K562 (cell line): ENCODE measurements at regions not wholly inside any gene's neighbourhood (a gene's known extent, or its start where the extent isn't known, plus 50 kb on each side); places are given as distances from the start of the nearest gene placed in this dataset.

Experiments
- ATAC-seq: fragments of 200-7000 bp; cut with Tn5 transposase; 3 replicates; pipeline ENCODE4 v1.9.1; 2020; ENCODE audit warnings: moderate library complexity
- BruUV-seq: library from RNA; stranded (reverse); fragments of 400-500 nt; replicated peaks from 2 replicates; lab custom pipeline; 2021; lab: Mats Ljungman, UMichigan
- CTCF ChIA-PET: fragments of 300-600 bp; formaldehyde crosslinking; extraction: SDS; loops from one replicate; lab custom pipeline; 2021; ENCODE audit warnings: low intra/inter-chr PET ratio; lab: Yijun Ruan, JAX
- POLR2A ChIA-PET: fragments of 300-600, 350-650 bp; sonication (Branson Sonifier 250); formaldehyde crosslinking; extraction: SDS; loops from one replicate; lab custom pipeline; 2021; ENCODE audit warnings: antibody characterized with exemption, inconsistent platforms; lab: Yijun Ruan, JAX
- DNase-seq, 4 experiments: peaks; one replicate each; pipeline versions ENCODE4 v3.0.0 to v3.0.0-alpha.2; 2011 to 2018; ENCODE audit warnings: low spot score in 3 of 4, mixed read lengths in 3 of 4; ENCODE audit errors: extremely low read depth in 1 of 4
- FAIRE-seq: peaks from 2 replicates; lab custom pipeline; 2011; peaks lifted over from hg19 to GRCh38; lab: Jason Lieb, UNC
- H2AFZ ChIP-seq: 2 replicates; pipeline ENCODE4 v1.6.0; 2011; ENCODE audit warnings: low read depth, low read length, control low read depth, inconsistent platforms
- H3K27ac ChIP-seq: fragments of 200-600 bp; 3 replicates; pipeline ENCODE4 v1.8.0; 2011; ENCODE audit warnings: low read depth, mild to moderate bottlenecking, control low read depth, inconsistent platforms, low read length, moderate library complexity, mixed read lengths; ENCODE audit errors: extremely low read depth
- H3K27me3 ChIP-seq, 2 experiments: fragments of 300-600 bp in 1 of 2; 2 replicates in 1 of 2; 3 replicates in 1 of 2; pipeline versions ENCODE4 v1.6.0 to v1.8.0; 2011; ENCODE audit warnings: inconsistent platforms in 2 of 2, low read length in 2 of 2, mild to moderate bottlenecking in 1 of 2, mixed read lengths in 1 of 2, moderate library complexity in 1 of 2; ENCODE audit not compliant: control insufficient read depth in 2 of 2, insufficient read depth in 2 of 2
- H3K36me3 ChIP-seq: fragments of 300-600 bp; 3 replicates; pipeline ENCODE4 v1.8.0; 2011; ENCODE audit warnings: mild to moderate bottlenecking, low read length, inconsistent platforms; ENCODE audit not compliant: control insufficient read depth, insufficient read depth
- H3K4me1 ChIP-seq, 2 experiments: fragments of 200-600 bp in 1 of 2; replicated peaks in 1 of 2; 2 replicates in 1 of 2; 3 replicates in 1 of 2; pipeline versions ENCODE4 v1.5.1 to v1.8.0; 2011; ENCODE audit warnings: inconsistent platforms in 2 of 2, low read length in 2 of 2, mild to moderate bottlenecking in 1 of 2, mixed read lengths in 1 of 2, moderate library complexity in 1 of 2; ENCODE audit not compliant: control insufficient read depth in 2 of 2, insufficient read depth in 2 of 2
- H3K4me2 ChIP-seq: 2 replicates; pipeline ENCODE4 v1.6.1; 2011; ENCODE audit warnings: low read length, control low read depth, inconsistent platforms, mixed read lengths; ENCODE audit not compliant: insufficient read depth
- H3K4me3 ChIP-seq: fragments of 200-600 bp; sonication (generic), shearing (Covaris generic); 2 replicates; pipeline ENCODE4 v1.5.1; 2016; ENCODE audit warnings: control low read depth, inconsistent platforms
- H3K79me2 ChIP-seq: fragments of 200-600 bp; 3 replicates; pipeline ENCODE4 v1.8.0; 2011; ENCODE audit warnings: low read length, inconsistent platforms; ENCODE audit not compliant: control insufficient read depth, insufficient read depth
- H3K9ac ChIP-seq, 2 experiments: 2 replicates each; pipeline versions ENCODE4 v1.6.0 to v1.6.1; 2011; ENCODE audit warnings: low read depth in 2 of 2, low read length in 2 of 2, control low read depth in 1 of 2, inconsistent platforms in 1 of 2, mild to moderate bottlenecking in 1 of 2, mixed read lengths in 1 of 2; ENCODE audit not compliant: insufficient read depth in 1 of 2
- H3K9me1 ChIP-seq: one replicate; pipeline ENCODE4 v1.6.0; 2011; ENCODE audit warnings: inconsistent platforms, mild to moderate bottlenecking, low read length, moderate library complexity; ENCODE audit not compliant: control insufficient read depth, insufficient read depth
- H3K9me3 ChIP-seq: replicated peaks from 2 replicates; pipeline ENCODE4 v1.5.1; 2011; ENCODE audit warnings: low read depth, low read length, inconsistent platforms; ENCODE audit not compliant: control insufficient read depth, insufficient read depth
- H4K20me1 ChIP-seq: replicated peaks from 2 replicates; pipeline ENCODE4 v1.6.1; 2011; ENCODE audit warnings: low read length, inconsistent platforms, mixed read lengths; ENCODE audit not compliant: control insufficient read depth, insufficient read depth
- CCNT2 ChIP-seq: IDR thresholded peaks from 2 replicates; pipeline ENCODE4 v1.6.1; 2011; ENCODE audit warnings: borderline replicate concordance, low read depth, mild to moderate bottlenecking, moderate library complexity, mixed read lengths, low read length; ENCODE audit not compliant: insufficient read length; ENCODE audit errors: extremely low read depth
- CTBP1 ChIP-seq: fragments of 450-650 bp; IDR thresholded peaks from 2 replicates; pipeline ENCODE4 v1.6.1; 2016; ENCODE audit warnings: borderline replicate concordance
- GABPB1 ChIP-seq: sonication (generic); formaldehyde crosslinking; IDR thresholded peaks from 2 replicates; pipeline ENCODE4 v1.8.0; 2022; ENCODE audit warnings: mild to moderate bottlenecking, missing genetic modification reagents
- GTF2A2 ChIP-seq: IDR thresholded peaks from 2 replicates; pipeline ENCODE4 v1.6.1; 2016; ENCODE audit warnings: mild to moderate bottlenecking, missing genetic modification characterization, missing compliant biosample characterization
- MGA ChIP-seq: fragments of 450-650 bp; IDR thresholded peaks from 2 replicates; pipeline ENCODE4 v1.6.1; 2016; ENCODE audit warnings: mild to moderate bottlenecking, moderate library complexity
- PCBP2 ChIP-seq: fragments of 200-400 bp; formaldehyde crosslinking; IDR thresholded peaks from 2 replicates; pipeline ENCODE4 v1.6.1; 2018; ENCODE audit warnings: low read length, low read depth, mild to moderate bottlenecking, moderate library complexity; ENCODE audit not compliant: poor library complexity, severe bottlenecking
- RBM34 ChIP-seq: fragments of 200-400 bp; formaldehyde crosslinking; IDR thresholded peaks from 2 replicates; pipeline ENCODE4 v1.6.1; 2018; ENCODE audit warnings: low read length, borderline replicate concordance; ENCODE audit not compliant: insufficient read depth
- SAFB ChIP-seq: fragments of 200-400 bp; formaldehyde crosslinking; IDR thresholded peaks from 2 replicates; pipeline ENCODE4 v1.6.1; 2017; ENCODE audit warnings: low read depth, low read length, borderline replicate concordance
- ZNF699 ChIP-seq: fragments of 250-450 bp; sonication (Bioruptor Pico); IDR thresholded peaks from 2 replicates; pipeline ENCODE4 v1.8.0; 2021; ENCODE audit warnings: mild to moderate bottlenecking, moderate library complexity; ENCODE audit not compliant: insufficient replicate concordance
- WGBS: fragments of 100-300 bp; shearing (Covaris generic); methylation state at CpG from one replicate; pipeline ENCODE4 v1.1.6; 2016; ENCODE audit warnings: low coverage, mixed read lengths; ENCODE audit not compliant: insufficient coverage; ENCODE audit errors: missing lambda C conversion rate; 5-methylcytosine and 5-hydroxymethylcytosine counted together
- in situ Hi-C: fragments of 300-500 bp; cut with MboI; formaldehyde crosslinking; loops from 4 replicates; pipeline ENCODE4 v1.15.0; 2018; ENCODE audit warnings: inconsistent platforms, mixed read lengths
- intact Hi-C: fragments of 100-400 bp; cut with micrococcal nuclease; formaldehyde crosslinking; loops from 2 replicates; pipeline ENCODE4 v1.14.2; 2022
- TF ChIP-seq, protein P1 (sequence below): fragments of 250-450 bp; sonication (Bioruptor Pico); IDR thresholded peaks from 2 replicates; pipeline ENCODE4 v1.8.0; 2021; ENCODE audit warnings: moderate library complexity, mild to moderate bottlenecking, inconsistent platforms

- no peak overlapping the region for H3K27ac ChIP-seq
- in situ Hi-C loops (loop anchor here (10.0 to 25.0 kb wide), 2 partner anchors 184 to 1773 kb away; no protein-coding TSS in a partner anchor), intact Hi-C loops (loop anchor here (10.0 kb wide), 1 partner anchor 374 kb away; no protein-coding TSS in a partner anchor)
- FAIRE-seq (no peak), DNase-seq (no peak), ATAC-seq (no peak)
- no TSS peak for BruUV-seq
- 19% methylated on average over 5 of the region's 5 CpGs for WGBS
- no peaks in the 10 kb centered on the region for H3K79me2 ChIP-seq
- no peaks in the 10 kb centered on the region for H4K20me1 ChIP-seq
- H3K4me3 ChIP-seq: no peak overlapping the region
- H3K9me1 ChIP-seq: no peaks in the 10 kb centered on the region
- POLR2A ChIA-PET: interaction anchor here (0.8 kb wide), 1 partner anchor 16 kb away, joined by 3 read pairs; no protein-coding TSS in a partner anchor
- CTCF ChIA-PET: interaction anchor here (1.5 kb wide), 1 partner anchor 190 kb away, joined by 6 read pairs; no protein-coding TSS in a partner anchor
- no peaks in the 10 kb centered on the region; a peak in 1 of 5 replicates for H3K4me1 ChIP-seq
- H3K9me3 ChIP-seq: no peaks in the 10 kb centered on the region
- H3K27me3 ChIP-seq: no peaks in the 10 kb centered on the region
- H3K9ac ChIP-seq: no peak overlapping the region
- no peaks in the 10 kb centered on the region for H3K36me3 ChIP-seq
- H3K4me2 ChIP-seq: no peak overlapping the region
- H2AFZ ChIP-seq: no peak overlapping the region
- TF ChIP-seq, protein P1, sequence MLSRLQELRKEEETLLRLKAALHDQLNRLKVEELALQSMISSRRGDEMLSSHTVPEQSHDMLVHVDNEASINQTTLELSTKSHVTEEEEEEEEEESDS (CRISPR knock-in tag): no peak
- TF ChIP-seq GABPB1 (CRISPR knock-in tag) (no peak), MGA (no peak), ZNF699 (CRISPR knock-in tag) (no peak), SAFB (no peak), RBM34 (no peak), PCBP2 (no peak), CTBP1 (no peak), CCNT2 (no peak), GTF2A2 (tag) (no peak)
Measured at GRCh38 chrX:43560247-43560946, 95.7 kb upstream of the MAOA start.
